ENCODE measurements at regions not wholly inside any gene's neighbourhood (a gene's known extent, or its start where the extent isn't known, plus 50 kb on each side); places are given as distances from the start of the nearest gene placed in this dataset.

DNA sequence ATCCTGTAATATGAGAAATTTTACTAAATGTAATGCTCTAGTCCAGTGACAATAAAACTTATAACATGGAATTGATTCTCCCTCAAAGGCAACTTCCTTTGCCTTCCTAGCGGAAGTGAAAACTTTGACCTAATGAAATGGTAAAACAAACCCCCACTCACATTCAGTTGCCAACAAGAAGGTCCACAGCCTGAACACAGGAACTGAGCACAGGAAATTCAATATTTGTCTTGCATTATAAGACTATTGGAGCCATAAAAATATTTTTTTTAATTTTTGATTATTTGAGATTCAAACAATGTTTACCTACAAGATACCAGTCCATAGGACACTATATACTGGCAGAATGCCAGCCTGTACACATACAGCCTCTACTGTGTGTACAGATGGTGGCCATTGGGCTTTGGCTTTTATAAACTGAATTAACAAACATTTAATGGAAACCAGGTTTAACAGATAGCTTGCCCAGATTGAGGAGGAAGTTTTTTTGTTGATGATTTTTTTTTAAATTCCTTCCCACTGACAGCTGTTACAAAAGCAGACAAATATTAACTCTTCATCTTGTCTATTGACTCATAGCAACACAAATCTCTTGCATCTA, 481.5 kb upstream of the JAG1 start:
- no peak overlapping the region for H3K4me3 ChIP-seq (ENCODE audit: low read length)
- TF ChIP-seq, protein P1, sequence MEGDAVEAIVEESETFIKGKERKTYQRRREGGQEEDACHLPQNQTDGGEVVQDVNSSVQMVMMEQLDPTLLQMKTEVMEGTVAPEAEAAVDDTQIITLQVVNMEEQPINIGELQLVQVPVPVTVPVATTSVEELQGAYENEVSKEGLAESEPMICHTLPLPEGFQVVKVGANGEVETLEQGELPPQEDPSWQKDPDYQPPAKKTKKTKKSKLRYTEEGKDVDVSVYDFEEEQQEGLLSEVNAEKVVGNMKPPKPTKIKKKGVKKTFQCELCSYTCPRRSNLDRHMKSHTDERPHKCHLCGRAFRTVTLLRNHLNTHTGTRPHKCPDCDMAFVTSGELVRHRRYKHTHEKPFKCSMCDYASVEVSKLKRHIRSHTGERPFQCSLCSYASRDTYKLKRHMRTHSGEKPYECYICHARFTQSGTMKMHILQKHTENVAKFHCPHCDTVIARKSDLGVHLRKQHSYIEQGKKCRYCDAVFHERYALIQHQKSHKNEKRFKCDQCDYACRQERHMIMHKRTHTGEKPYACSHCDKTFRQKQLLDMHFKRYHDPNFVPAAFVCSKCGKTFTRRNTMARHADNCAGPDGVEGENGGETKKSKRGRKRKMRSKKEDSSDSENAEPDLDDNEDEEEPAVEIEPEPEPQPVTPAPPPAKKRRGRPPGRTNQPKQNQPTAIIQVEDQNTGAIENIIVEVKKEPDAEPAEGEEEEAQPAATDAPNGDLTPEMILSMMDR (IDR thresholded peaks at IDR 0.05; ENCODE audit: insufficient read depth, low read depth, low read length, missing control alignments) = no peak
- DNase-seq (ENCODE audit: low read depth) = no peak

DNA sequence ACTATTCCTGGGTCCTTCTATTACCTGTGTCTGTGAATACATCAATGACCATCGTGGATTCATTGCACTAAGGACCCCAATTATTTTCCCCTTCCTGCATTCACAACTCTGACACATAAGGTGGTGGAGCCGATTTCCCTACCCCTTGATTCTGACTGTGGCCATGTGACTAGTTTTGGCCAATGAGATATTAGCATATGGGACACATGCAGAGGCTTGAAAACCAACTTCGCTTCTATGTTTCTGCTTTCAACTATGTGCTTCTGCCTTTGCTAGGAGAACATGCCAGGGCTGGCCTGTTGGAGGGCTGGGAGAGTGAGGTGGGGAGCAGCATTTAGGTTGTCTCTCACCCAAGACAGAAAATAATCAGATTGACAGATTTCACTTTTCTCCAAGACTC, 483.1 kb upstream of the JAG1 start:
- TF ChIP-seq, protein P1 (IDR thresholded peaks at IDR 0.05; ENCODE audit: insufficient read depth, low read depth, low read length, missing control alignments) = no peak
- no peak for DNase-seq (ENCODE audit: low read depth)
- no peak overlapping the region for H3K4me3 ChIP-seq (ENCODE audit: low read length)

GRCh38 chr20:11158146-11158545, 484.3 kb upstream of the JAG1 start:
- TF ChIP-seq, protein P1 (IDR thresholded peaks at IDR 0.05; ENCODE audit: insufficient read depth, low read depth, low read length, missing control alignments) = no peak
- DNase-seq (ENCODE audit: low read depth) = peak; percentile 40

GRCh38 chr20:11158589-11158988, 484.8 kb upstream of the JAG1 start:
- TF ChIP-seq, protein P1 (IDR thresholded peaks at IDR 0.05; ENCODE audit: insufficient read depth, low read depth, low read length, missing control alignments) = no peak
- DNase-seq (ENCODE audit: low read depth) = no peak
- no peak overlapping the region for H3K4me3 ChIP-seq (ENCODE audit: low read length)

More at GRCh38 chr20:11158146-11158545, 484.3 kb upstream of the JAG1 start:
- no peak overlapping the region for H3K4me3 ChIP-seq (ENCODE audit: low read length)

DNA sequence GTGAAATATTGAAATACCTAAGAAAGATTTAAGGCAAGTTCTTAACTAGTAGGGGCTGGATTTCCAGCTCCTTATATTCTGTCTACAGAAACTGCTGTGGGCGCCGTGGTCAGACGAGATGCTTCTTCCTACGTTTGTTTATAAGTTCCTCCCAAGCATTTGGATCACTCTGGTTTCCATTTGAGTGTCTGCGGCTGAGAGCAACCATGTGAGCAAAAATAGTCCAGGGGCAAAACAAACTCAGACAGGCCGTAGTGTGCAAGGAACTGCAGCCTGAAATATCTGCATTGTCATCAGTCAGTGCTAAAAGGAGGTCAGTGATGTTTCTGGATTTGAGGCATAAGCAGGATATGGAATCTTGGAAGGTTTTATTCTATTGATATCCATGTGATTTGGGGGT, 485.9 kb upstream of the JAG1 start:
- DNase-seq (ENCODE audit: low read depth) = no peak
- TF ChIP-seq, protein P1 (IDR thresholded peaks at IDR 0.05; ENCODE audit: insufficient read depth, low read depth, low read length, missing control alignments) = no peak
- no peak overlapping the region for H3K4me3 ChIP-seq (ENCODE audit: low read length)

GRCh38 chr20:11162026-11162775, 488.4 kb upstream of the JAG1 start:
- no peak for DNase-seq (ENCODE audit: low read depth)
- no peak overlapping the region for H3K4me3 ChIP-seq (ENCODE audit: low read length)

More at GRCh38 chr20:11162026-11162775, 488.4 kb upstream of the JAG1 start:
- TF ChIP-seq, protein P1 (IDR thresholded peaks at IDR 0.05; ENCODE audit: insufficient read depth, low read depth, low read length, missing control alignments) = no peak

Data from epithelial cell of esophagus (primary cell).